ENCODE measurements at regions not wholly inside any gene's neighbourhood (a gene's known extent, or its start where the extent isn't known, plus 50 kb on each side); places are given as distances from the start of the nearest gene placed in this dataset.
"Not testable (repeated sequence)": the region's sequence is repeated elsewhere in the genome, so short reads cannot be mapped to it uniquely, and the experiment has no call there.

DNA sequence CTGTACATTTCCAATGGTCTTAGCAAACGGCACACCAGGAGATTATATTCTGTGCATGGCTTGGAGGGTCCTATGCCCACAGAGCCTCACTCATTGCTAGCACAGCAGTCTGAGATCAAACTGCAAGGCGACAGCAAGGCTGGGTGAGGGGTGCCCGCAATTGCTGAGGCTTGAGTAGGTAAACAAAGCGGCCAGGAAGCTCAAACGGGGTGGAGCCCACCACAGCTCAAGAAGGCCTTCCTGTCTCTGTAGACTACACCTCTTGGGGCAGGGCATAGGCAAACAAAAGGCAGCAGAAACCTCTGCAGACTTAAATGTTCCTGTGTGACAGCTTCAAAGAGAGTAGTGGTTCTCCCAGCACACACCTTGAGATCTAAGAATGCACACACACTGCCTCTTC, 91.3 kb downstream of the OR4A5 start:
- not testable (repeated sequence) for H3K27ac ChIP-seq; H3K27me3 ChIP-seq (replicated peaks); H3K4me3 ChIP-seq; DNase-seq (ENCODE audit: low read depth in 1 of 2, low spot score in 2 of 2); H3K9me3 ChIP-seq (replicated peaks); H3K4me1 ChIP-seq (replicated peaks); H3K36me3 ChIP-seq

DNA sequence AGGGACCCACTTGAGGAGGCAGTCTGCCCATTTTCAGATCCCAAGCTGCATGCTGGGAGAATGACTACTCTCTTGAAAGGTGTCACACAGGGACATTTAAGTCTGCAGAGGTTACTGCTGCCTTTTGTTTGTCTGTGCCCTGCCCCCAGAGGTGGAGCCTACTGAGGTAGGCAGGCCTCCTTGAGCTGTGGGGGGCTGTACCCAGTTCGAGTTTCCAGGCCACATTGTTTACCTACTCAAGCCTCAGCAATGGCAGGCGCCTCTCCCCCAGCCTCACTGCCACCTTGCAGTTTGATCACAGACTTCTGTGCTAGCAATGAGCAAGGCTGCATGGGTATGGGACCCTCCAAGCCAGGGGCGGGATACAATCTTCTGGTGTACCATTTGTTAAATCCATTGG, 126.0 kb downstream of the OR4A5 start:
- Histone ChIP-seq H3K36me3 (no peaks in the 10 kb centered on the region), H3K27me3 (replicated peaks) (no peaks in the 10 kb centered on the region), H3K27ac (no peak overlapping the region), H3K9me3 (replicated peaks) (peaks cover 14% of the 10 kb centered on the region), H3K4me3 (no peak overlapping the region), H3K4me1 (replicated peaks) (no peaks in the 10 kb centered on the region)
- peak in 1 of 2 experiments; percentile 16 for DNase-seq (ENCODE audit: low read depth in 1 of 2, low spot score in 2 of 2)

- not testable (repeated sequence) for H3K27me3 ChIP-seq (replicated peaks); H3K4me3 ChIP-seq; H3K9me3 ChIP-seq (replicated peaks); H3K27ac ChIP-seq; H3K36me3 ChIP-seq; H3K4me1 ChIP-seq (replicated peaks); DNase-seq (ENCODE audit: low read depth in 1 of 2, low spot score in 2 of 2)
These were observed 148.4 kb downstream of the OR4A5 start for GRCh38 chr11:54855047-54855446.
